Peyer's patch (tissue), 4 donors: ENCODE measurements at regions not wholly inside any gene's neighbourhood (a gene's known extent, or its start where the extent isn't known, plus 50 kb on each side); places are given as distances from the start of the nearest gene placed in this dataset.

Source experiments
- DNase-seq, 3 donors: peaks; one replicate each; pipeline ENCODE4 v3.0.0-alpha.2; 2017 to 2019
- H3K27ac ChIP-seq, 4 donors: fragments of 200-600 bp; sonication (generic); one replicate each; pipeline ENCODE4 v1.5.1; 2016 to 2019
- H3K27me3 ChIP-seq, 2 donors: fragments of 200-600 bp; sonication (generic); one replicate each; pipeline ENCODE4 v1.5.1; 2019
- H3K36me3 ChIP-seq, 3 donors: fragments of 200-600 bp; sonication (generic); one replicate each; pipeline ENCODE4 v1.5.1; 2016 to 2019
- H3K4me1 ChIP-seq, 4 donors: fragments of 200-600 bp; sonication (generic); one replicate each; pipeline ENCODE4 v1.5.1; 2016 to 2019
- H3K4me3 ChIP-seq, 4 donors: fragments of 200-600 bp; sonication (generic); 1 replicate in 3 of 4; 2 replicates in 1 of 4; pipeline ENCODE4 v1.5.1; 2016 to 2019; ENCODE audit warnings: mild to moderate bottlenecking in 1 of 4
- H3K9me3 ChIP-seq, 4 donors: fragments of 200-600 bp; sonication (generic); one replicate each; pipeline ENCODE4 v1.5.1; 2016 to 2019; ENCODE audit warnings: mild to moderate bottlenecking in 1 of 4
- CTCF ChIP-seq, 6 experiments: fragments of 450-650 bp in 4 of 6; fragments of 200-600 bp in 2 of 6; sonication (generic) in 1 of 6; IDR thresholded peaks; one replicate each; pipeline ENCODE4 v1.5.1; 2017 to 2019; ENCODE audit warnings: antibody characterized with exemption in 6 of 6, mild to moderate bottlenecking in 3 of 6, moderate library complexity in 1 of 6
- POLR2A ChIP-seq, 2 donors: fragments of 450-650 bp; IDR thresholded peaks; one replicate each; pipeline ENCODE4 v1.5.1; 2017; ENCODE audit warnings: antibody characterized with exemption in 2 of 2, mild to moderate bottlenecking in 2 of 2, moderate library complexity in 2 of 2

- Histone ChIP-seq H3K36me3 (no peaks in the 10 kb centered on the region), H3K4me3 (no peak overlapping the region), H3K27me3 (no peaks in the 10 kb centered on the region), H3K4me1 (no peaks in the 10 kb centered on the region), H3K27ac (no peak overlapping the region), H3K9me3 (no peaks in the 10 kb centered on the region)
- DNase-seq: no peak
- TF ChIP-seq CTCF (IDR thresholded peaks at IDR 0.05) (no peak), POLR2A (IDR thresholded peaks at IDR 0.05) (no peak)
These were observed 486.0 kb downstream of the RNF144A start for GRCh38 chr2:7403092-7403775.

- no peaks in the 10 kb centered on the region for H3K27me3 ChIP-seq
- no peaks in the 10 kb centered on the region for H3K4me1 ChIP-seq
- no peaks in the 10 kb centered on the region for H3K9me3 ChIP-seq
- DNase-seq: no peak
- H3K27ac ChIP-seq: no peak overlapping the region
- H3K4me3 ChIP-seq: no peak overlapping the region
- no peak for TF ChIP-seq CTCF (IDR thresholded peaks at IDR 0.05)
- TF ChIP-seq POLR2A (IDR thresholded peaks at IDR 0.05): no peak
- no peaks in the 10 kb centered on the region for H3K36me3 ChIP-seq
These were observed 488.9 kb downstream of the RNF144A start for GRCh38 chr2:7405861-7406715.

GRCh38 chr2:7407001-7407400 is 489.8 kb downstream of the RNF144A start:
- H3K27ac ChIP-seq: no peak overlapping the region
- H3K4me3 ChIP-seq: no peak overlapping the region
- H3K4me1 ChIP-seq: no peaks in the 10 kb centered on the region
- DNase-seq: no peak
- H3K27me3 ChIP-seq: no peaks in the 10 kb centered on the region
- H3K36me3 ChIP-seq: no peaks in the 10 kb centered on the region
- no peaks in the 10 kb centered on the region for H3K9me3 ChIP-seq
- no peak for TF ChIP-seq POLR2A (IDR thresholded peaks at IDR 0.05)
- no peak for TF ChIP-seq CTCF (IDR thresholded peaks at IDR 0.05)

- Histone ChIP-seq H3K4me1 (no peaks in the 10 kb centered on the region), H3K36me3 (no peaks in the 10 kb centered on the region), H3K4me3 (no peak overlapping the region), H3K27me3 (no peaks in the 10 kb centered on the region), H3K27ac (no peak overlapping the region), H3K9me3 (no peaks in the 10 kb centered on the region)
- TF ChIP-seq CTCF (IDR thresholded peaks at IDR 0.05): no peak
- TF ChIP-seq POLR2A (IDR thresholded peaks at IDR 0.05): no peak
- DNase-seq: no peak
These were observed 490.9 kb downstream of the RNF144A start for GRCh38 chr2:7407906-7408680.

GRCh38 chr2:7411691-7412090 is 494.5 kb downstream of the RNF144A start:
- TF ChIP-seq CTCF (IDR thresholded peaks at IDR 0.05): no peak
- TF ChIP-seq POLR2A (IDR thresholded peaks at IDR 0.05): no peak

More at GRCh38 chr2:7411691-7412090, 494.5 kb downstream of the RNF144A start:
- Histone ChIP-seq H3K4me3 (no peak overlapping the region), H3K36me3 (no peaks in the 10 kb centered on the region), H3K9me3 (no peaks in the 10 kb centered on the region), H3K4me1 (no peaks in the 10 kb centered on the region), H3K27ac (no peak overlapping the region), H3K27me3 (no peaks in the 10 kb centered on the region)
- DNase-seq: no peak
